ENCODE measurements at regions not wholly inside any gene's neighbourhood (a gene's known extent, or its start where the extent isn't known, plus 50 kb on each side); places are given as distances from the start of the nearest gene placed in this dataset.

GRCh38 chr21:35968564-35968963 is 91.8 kb downstream of the SETD4 start:
- 85 to 89% methylated on average over 3 of the region's 3 CpGs for WGBS, 2 donors
- H3K27me3 ChIP-seq = peaks cover 0 to 17% (median 0%) of the 10 kb centered on the region in 7 donors
- DNase-seq (no peak), ATAC-seq (no peak)
- H3K4me1 ChIP-seq = no peaks in the 10 kb centered on the region
- H3K4me3 ChIP-seq = no peak overlapping the region
- H3K9me3 ChIP-seq = no peaks in the 10 kb centered on the region
- no peak for TF ChIP-seq CTCF (IDR thresholded peaks at IDR 0.05)
- intact Hi-C loops (cut with DNase I) = no loop called here
- H3K27ac ChIP-seq = no peak overlapping the region
- H3K36me3 ChIP-seq = no peaks in the 10 kb centered on the region

GRCh38 chr21:35965699-35966098 is 94.6 kb downstream of the SETD4 start:
- Histone ChIP-seq H3K9me3 (no peaks in the 10 kb centered on the region), H3K36me3 (no peaks in the 10 kb centered on the region), H3K27me3 (peaks cover 0 to 18% (median 8%) of the 10 kb centered on the region in 7 donors), H3K4me3 (no peak overlapping the region), H3K27ac (no peak overlapping the region), H3K4me1 (no peaks in the 10 kb centered on the region)
- 74 to 86% methylated on average over 4 of the region's 4 CpGs for WGBS, 2 donors
- no peak for TF ChIP-seq CTCF (IDR thresholded peaks at IDR 0.05)
- DNase-seq (no peak), ATAC-seq (no peak)
- intact Hi-C loops (cut with DNase I) = no loop called here

GRCh38 chr21:35963920-35964451 is 96.3 kb downstream of the SETD4 start:
- TF ChIP-seq CTCF (IDR thresholded peaks at IDR 0.05) = no peak
- Histone ChIP-seq H3K27ac (no peak overlapping the region), H3K4me3 (no peak overlapping the region), H3K36me3 (no peaks in the 10 kb centered on the region), H3K9me3 (no peaks in the 10 kb centered on the region), H3K4me1 (no peaks in the 10 kb centered on the region), H3K27me3 (peaks cover 0 to 19% (median 5%) of the 10 kb centered on the region in 7 donors)
- ATAC-seq (no peak), DNase-seq (no peak)
- intact Hi-C loops (cut with DNase I) = no loop called here
- 78 to 81% methylated on average over 9 of the region's 9 CpGs for WGBS, 2 donors

GRCh38 chr21:35962917-35963316 is 97.4 kb downstream of the SETD4 start:
- intact Hi-C loops (cut with DNase I) = no loop called here
- no peak overlapping the region for H3K4me3 ChIP-seq
- H3K27ac ChIP-seq = no peak overlapping the region
- no peaks in the 10 kb centered on the region for H3K36me3 ChIP-seq
- 76 to 84% methylated on average over 2 of the region's 2 CpGs for WGBS, 2 donors
- H3K27me3 ChIP-seq = peaks cover 0 to 20% (median 5%) of the 10 kb centered on the region in 7 donors
- H3K4me1 ChIP-seq = no peaks in the 10 kb centered on the region
- H3K9me3 ChIP-seq = peaks cover 0 to 4% (median 0%) of the 10 kb centered on the region in 11 donors
- no peak for DNase-seq
- no peak for TF ChIP-seq CTCF (IDR thresholded peaks at IDR 0.05)
- no peak for ATAC-seq

All from heart right ventricle (tissue), 16 donors.